HL-60 (cell line): ENCODE measurements at regions not wholly inside any gene's neighbourhood (a gene's known extent, or its start where the extent isn't known, plus 50 kb on each side); places are given as distances from the start of the nearest gene placed in this dataset.

Experiments
- CTCF ChIP-seq: IDR thresholded peaks from one replicate; pipeline ENCODE4 v1.5.1; 2011; ENCODE audit warnings: low read length, control low read depth, inconsistent platforms; ENCODE audit not compliant: insufficient read depth
- GABPA ChIP-seq: IDR thresholded peaks from 2 replicates; pipeline ENCODE4 v1.6.1; 2012; ENCODE audit warnings: low read depth
- POLR2AphosphoS5 ChIP-seq: IDR thresholded peaks from 2 replicates; pipeline ENCODE4 v1.6.1; 2012; ENCODE audit warnings: low read depth
- REST ChIP-seq: IDR thresholded peaks from 2 replicates; pipeline ENCODE4 v1.6.1; 2012; ENCODE audit warnings: low read depth; ENCODE audit not compliant: insufficient replicate concordance
- SPI1 ChIP-seq: IDR thresholded peaks from 2 replicates; pipeline ENCODE4 v1.6.1; 2012; ENCODE audit warnings: low read depth, mild to moderate bottlenecking, borderline replicate concordance

GRCh38 chr7:84248843-84249242, 54.3 kb upstream of the SEMA3A start:
- TF ChIP-seq CTCF (no peak), REST (no peak), POLR2AphosphoS5 (no peak), GABPA (no peak), SPI1 (no peak)
